ENCODE measurements at regions not wholly inside any gene's neighbourhood (a gene's known extent, or its start where the extent isn't known, plus 50 kb on each side); places are given as distances from the start of the nearest gene placed in this dataset.
"Not testable (repeated sequence)": the region's sequence is repeated elsewhere in the genome, so short reads cannot be mapped to it uniquely, and the experiment has no call there.

- DNase-seq, result no peak
These were observed 246.8 kb upstream of the TUT7 start for GRCh38 chr9:86600977-86601376.

GRCh38 chr9:86600291-86600690 lies 246.1 kb upstream of the TUT7 start:
- DNase-seq, result no peak

GRCh38 chr9:86599561-86599960 lies 245.4 kb upstream of the TUT7 start:
- no peak for DNase-seq

GRCh38 chr9:86598411-86599239 lies 244.4 kb upstream of the TUT7 start:
- no peak for DNase-seq

- DNase-seq, result no peak
These were observed 240.5 kb upstream of the TUT7 start for GRCh38 chr9:86594724-86595123.

- no peak for DNase-seq
These were observed 237.3 kb upstream of the TUT7 start for GRCh38 chr9:86591472-86591871.

GRCh38 chr9:86589730-86590129 lies 235.5 kb upstream of the TUT7 start:
- no peak for DNase-seq

GRCh38 chr9:86589273-86589672 lies 235.1 kb upstream of the TUT7 start:
- no peak for DNase-seq

GRCh38 chr9:86586144-86586494 lies 231.9 kb upstream of the TUT7 start:
- no peak for DNase-seq

- DNase-seq, result no peak
These were observed 231.4 kb upstream of the TUT7 start for GRCh38 chr9:86585422-86586143.

GRCh38 chr9:86580688-86581087 lies 226.5 kb upstream of the TUT7 start:
- DNase-seq, result no peak

- DNase-seq, result no peak
These were observed 224.5 kb upstream of the TUT7 start for GRCh38 chr9:86578722-86579121.

GRCh38 chr9:86577420-86578333 lies 223.5 kb upstream of the TUT7 start:
- no peak for DNase-seq

- DNase-seq, result no peak
These were observed 221.8 kb upstream of the TUT7 start for GRCh38 chr9:86575825-86576525.

- no peak for DNase-seq
These were observed 220.9 kb upstream of the TUT7 start for GRCh38 chr9:86575137-86575536.

- no peak for DNase-seq
These were observed 219.7 kb upstream of the TUT7 start for GRCh38 chr9:86573886-86574285.

GRCh38 chr9:86572904-86573303 lies 218.7 kb upstream of the TUT7 start:
- no peak for DNase-seq

GRCh38 chr9:86565603-86566002 lies 211.4 kb upstream of the TUT7 start:
- DNase-seq, result not testable (repeated sequence)

GRCh38 chr9:86563936-86564335 lies 209.7 kb upstream of the TUT7 start:
- DNase-seq, result no peak

- no peak for DNase-seq
These were observed 209.1 kb upstream of the TUT7 start for GRCh38 chr9:86563350-86563749.

- no peak for DNase-seq
These were observed 208.5 kb upstream of the TUT7 start for GRCh38 chr9:86562691-86563090.

- no peak for DNase-seq
These were observed 203.7 kb upstream of the TUT7 start for GRCh38 chr9:86557918-86558317.
